ENCODE measurements at regions not wholly inside any gene's neighbourhood (a gene's known extent, or its start where the extent isn't known, plus 50 kb on each side); places are given as distances from the start of the nearest gene placed in this dataset.

DNA sequence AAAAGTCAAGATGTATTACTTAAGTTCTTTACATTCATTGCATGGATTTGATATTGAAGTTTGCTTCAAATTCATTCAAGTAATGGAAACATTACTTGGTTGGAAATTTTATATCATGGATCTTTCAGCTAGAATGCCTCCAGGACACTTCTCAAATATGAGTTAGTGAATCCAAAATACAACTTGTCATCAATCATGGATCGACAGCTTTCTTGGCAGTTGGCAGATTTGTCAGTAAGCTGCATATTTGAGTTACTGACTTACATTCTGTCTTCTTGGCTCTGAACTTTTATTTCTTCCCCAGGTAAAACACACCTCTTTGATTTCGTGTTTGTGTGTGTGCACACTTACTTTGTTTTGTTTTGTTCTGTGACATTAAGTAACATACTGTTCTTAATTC lies 1171.1 kb downstream of the TAF11L14 start:
- no peaks in the 10 kb centered on the region for H3K4me1 ChIP-seq (ENCODE audit: control insufficient read depth, low read length)
- H3K27me3 ChIP-seq (ENCODE audit: control insufficient read depth, low read length): no peaks in the 10 kb centered on the region
- H3K9me2 ChIP-seq (replicated peaks; ENCODE audit: control insufficient read depth, low read length): no peaks in the 10 kb centered on the region
- no peaks in the 10 kb centered on the region for H3K36me3 ChIP-seq (ENCODE audit: control insufficient read depth, low read length)
- no peak overlapping the region for H3K4me2 ChIP-seq (ENCODE audit: low read length)
- no peaks in the 10 kb centered on the region for H3K79me2 ChIP-seq (ENCODE audit: control insufficient read depth, low read length)
- H3K4me3 ChIP-seq (ENCODE audit: low read length): no peak overlapping the region
- H4K20me1 ChIP-seq (ENCODE audit: control insufficient read depth, insufficient read depth, low read depth, low read length): no peaks in the 10 kb centered on the region
- TF ChIP-seq, protein P1, sequence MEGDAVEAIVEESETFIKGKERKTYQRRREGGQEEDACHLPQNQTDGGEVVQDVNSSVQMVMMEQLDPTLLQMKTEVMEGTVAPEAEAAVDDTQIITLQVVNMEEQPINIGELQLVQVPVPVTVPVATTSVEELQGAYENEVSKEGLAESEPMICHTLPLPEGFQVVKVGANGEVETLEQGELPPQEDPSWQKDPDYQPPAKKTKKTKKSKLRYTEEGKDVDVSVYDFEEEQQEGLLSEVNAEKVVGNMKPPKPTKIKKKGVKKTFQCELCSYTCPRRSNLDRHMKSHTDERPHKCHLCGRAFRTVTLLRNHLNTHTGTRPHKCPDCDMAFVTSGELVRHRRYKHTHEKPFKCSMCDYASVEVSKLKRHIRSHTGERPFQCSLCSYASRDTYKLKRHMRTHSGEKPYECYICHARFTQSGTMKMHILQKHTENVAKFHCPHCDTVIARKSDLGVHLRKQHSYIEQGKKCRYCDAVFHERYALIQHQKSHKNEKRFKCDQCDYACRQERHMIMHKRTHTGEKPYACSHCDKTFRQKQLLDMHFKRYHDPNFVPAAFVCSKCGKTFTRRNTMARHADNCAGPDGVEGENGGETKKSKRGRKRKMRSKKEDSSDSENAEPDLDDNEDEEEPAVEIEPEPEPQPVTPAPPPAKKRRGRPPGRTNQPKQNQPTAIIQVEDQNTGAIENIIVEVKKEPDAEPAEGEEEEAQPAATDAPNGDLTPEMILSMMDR (IDR thresholded peaks at IDR 0.05; ENCODE audit: low read depth, low read length, poor library complexity, severe bottlenecking): no peak
- TF ChIP-seq EZH2phosphoT487 (IDR thresholded peaks at IDR 0.05; ENCODE audit: borderline replicate concordance, low read length): no peak
- H3K9me3 ChIP-seq (ENCODE audit: control insufficient read depth, insufficient read depth, low read length): no peaks in the 10 kb centered on the region
- H3K27ac ChIP-seq (ENCODE audit: low read depth, low read length): no peak overlapping the region
- H3F3A ChIP-seq (ENCODE audit: control insufficient read depth, insufficient read depth): no peaks in the 10 kb centered on the region

DNA sequence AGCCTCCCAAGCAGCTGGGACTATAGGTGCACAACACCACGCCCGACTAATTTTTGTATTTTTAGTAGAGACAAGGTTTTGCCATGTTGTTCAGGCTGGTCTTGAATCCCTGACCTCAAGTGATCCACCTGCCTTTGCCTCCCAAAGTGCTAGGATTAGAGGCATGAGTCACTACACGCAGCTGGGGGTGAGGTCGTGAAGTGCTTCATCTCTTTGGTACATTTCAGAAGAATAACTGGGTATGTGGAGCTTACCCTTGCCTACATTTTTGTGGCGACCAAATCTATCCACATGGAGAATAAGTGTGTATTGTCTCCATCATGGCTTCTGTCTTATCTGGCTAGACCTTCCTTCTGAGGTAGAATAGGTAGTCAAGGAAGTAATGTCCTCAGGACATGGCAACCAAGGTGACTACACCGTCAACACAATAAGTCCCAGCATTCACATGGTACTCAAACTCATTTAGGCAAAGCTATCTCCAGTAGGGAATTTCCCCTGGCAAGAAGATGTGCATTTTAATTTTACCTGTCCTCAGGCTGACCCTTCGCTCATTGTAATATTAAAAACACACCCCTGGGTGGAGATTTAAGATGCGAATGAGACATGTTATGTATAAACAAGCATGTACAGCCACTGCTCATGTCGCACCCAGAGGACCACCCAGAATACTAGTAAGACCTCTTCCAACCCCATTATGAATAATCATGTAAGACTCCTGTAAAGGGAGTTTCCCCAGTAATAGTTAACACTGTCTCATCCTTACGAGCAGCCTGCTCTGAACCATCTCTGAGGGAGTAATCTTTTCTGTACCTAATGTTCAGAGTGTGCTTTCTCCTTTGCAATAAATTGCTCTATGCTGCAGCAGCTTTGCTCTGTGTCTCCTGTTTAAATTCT lies 1173.2 kb downstream of the TAF11L14 start:
- Histone ChIP-seq H4K20me1 (ENCODE audit: control insufficient read depth, insufficient read depth, low read depth, low read length) (no peaks in the 10 kb centered on the region), H3K27me3 (ENCODE audit: control insufficient read depth, low read length) (no peaks in the 10 kb centered on the region), H3K79me2 (ENCODE audit: control insufficient read depth, low read length) (no peaks in the 10 kb centered on the region), H3K36me3 (ENCODE audit: control insufficient read depth, low read length) (no peaks in the 10 kb centered on the region), H3K4me2 (ENCODE audit: low read length) (no peak overlapping the region), H3K9me3 (ENCODE audit: control insufficient read depth, insufficient read depth, low read length) (no peaks in the 10 kb centered on the region), H3K27ac (ENCODE audit: low read depth, low read length) (no peak overlapping the region), H3K4me3 (ENCODE audit: low read length) (no peak overlapping the region), H3K9me2 (replicated peaks; ENCODE audit: control insufficient read depth, low read length) (no peaks in the 10 kb centered on the region), H3K4me1 (ENCODE audit: control insufficient read depth, low read length) (no peaks in the 10 kb centered on the region), H3F3A (ENCODE audit: control insufficient read depth, insufficient read depth) (no peaks in the 10 kb centered on the region)
- TF ChIP-seq, protein P1 (IDR thresholded peaks at IDR 0.05; ENCODE audit: low read depth, low read length, poor library complexity, severe bottlenecking): no peak
- TF ChIP-seq EZH2phosphoT487 (IDR thresholded peaks at IDR 0.05; ENCODE audit: borderline replicate concordance, low read length): no peak

DNA sequence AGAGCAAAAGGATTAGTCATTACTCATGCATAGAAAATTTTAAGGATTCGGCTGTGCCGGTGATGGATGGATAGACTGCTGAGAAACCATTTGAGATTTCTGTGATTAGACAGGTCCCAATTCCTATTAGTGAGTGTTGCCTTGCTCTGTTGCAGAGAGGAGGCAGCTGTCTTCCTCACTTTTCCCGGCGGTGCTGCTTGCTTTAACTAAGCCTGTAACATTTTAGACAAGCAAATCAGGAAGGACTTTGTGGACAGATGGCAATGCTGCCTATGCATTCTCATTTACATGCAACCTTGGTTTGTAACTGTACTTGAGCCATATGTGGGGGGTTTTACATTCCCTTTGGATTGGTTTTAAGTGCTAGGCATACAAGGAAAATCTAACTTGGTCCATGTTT lies 1176.3 kb downstream of the CDH18 start:
- Histone ChIP-seq H3F3A (ENCODE audit: control insufficient read depth, insufficient read depth) (no peaks in the 10 kb centered on the region), H3K36me3 (ENCODE audit: control insufficient read depth, low read length) (no peaks in the 10 kb centered on the region), H3K79me2 (ENCODE audit: control insufficient read depth, low read length) (no peaks in the 10 kb centered on the region)

More for the DNA sequence above, 1176.3 kb downstream of the CDH18 start:
- Histone ChIP-seq H3K9me3 (ENCODE audit: control insufficient read depth, insufficient read depth, low read length) (no peaks in the 10 kb centered on the region), H3K4me3 (ENCODE audit: low read length) (no peak overlapping the region), H3K27me3 (ENCODE audit: control insufficient read depth, low read length) (no peaks in the 10 kb centered on the region), H4K20me1 (ENCODE audit: control insufficient read depth, insufficient read depth, low read depth, low read length) (no peaks in the 10 kb centered on the region), H3K4me2 (ENCODE audit: low read length) (no peak overlapping the region), H3K27ac (ENCODE audit: low read depth, low read length) (no peak overlapping the region), H3K9me2 (replicated peaks; ENCODE audit: control insufficient read depth, low read length) (no peaks in the 10 kb centered on the region), H3K4me1 (ENCODE audit: control insufficient read depth, low read length) (no peaks in the 10 kb centered on the region)
- TF ChIP-seq, protein P1 (IDR thresholded peaks at IDR 0.05; ENCODE audit: low read depth, low read length, poor library complexity, severe bottlenecking): no peak
- TF ChIP-seq EZH2phosphoT487 (IDR thresholded peaks at IDR 0.05; ENCODE audit: borderline replicate concordance, low read length): no peak
